CD4-positive, CD25-positive, alpha-beta regulatory T cell (primary cell): ENCODE measurements at regions not wholly inside any gene's neighbourhood (a gene's known extent, or its start where the extent isn't known, plus 50 kb on each side); places are given as distances from the start of the nearest gene placed in this dataset.

Source experiments
- ATAC-seq, 2 donors: fragments of 150-1000 bp; cut with Tn5 transposase; one replicate each; pipeline ENCODE4 v1.10.0; 2021; ENCODE audit warnings: low read depth in 2 of 2, moderate number of reproducible peaks in 2 of 2, moderate library complexity in 1 of 2
- DNase-seq, 3 donors: peaks; one replicate each; pipeline versions ENCODE4 v3.0.0 to v3.0.0-alpha.2; 2012 to 2022; ENCODE audit warnings: mixed read lengths in 1 of 3
- H3K27ac ChIP-seq: one replicate; pipeline ENCODE4 v1.7.0; 2013; ENCODE audit warnings: mild to moderate bottlenecking, low read length; ENCODE audit not compliant: insufficient read depth, poor library complexity, severe bottlenecking
- H3K27me3 ChIP-seq: one replicate; pipeline ENCODE4 v1.7.0; 2013; ENCODE audit warnings: low read length; ENCODE audit not compliant: control insufficient read depth, insufficient read depth
- H3K36me3 ChIP-seq: one replicate; pipeline ENCODE4 v1.7.0; 2013; ENCODE audit warnings: mild to moderate bottlenecking, low read length, moderate library complexity; ENCODE audit not compliant: control insufficient read depth, insufficient read depth
- H3K4me1 ChIP-seq: 2 replicates; pipeline ENCODE4 v1.7.0; 2013; ENCODE audit warnings: mild to moderate bottlenecking, low read length; ENCODE audit not compliant: insufficient read depth, control insufficient read depth, poor library complexity, severe bottlenecking
- H3K4me3 ChIP-seq: one replicate; pipeline ENCODE4 v1.7.0; 2013; ENCODE audit warnings: low read depth, mild to moderate bottlenecking, low read length, moderate library complexity
- H3K9me3 ChIP-seq, 2 experiments: 1 replicate in 1 of 2; 2 replicates in 1 of 2; pipeline ENCODE4 v1.7.0; 2013; ENCODE audit warnings: low read length in 2 of 2, mild to moderate bottlenecking in 1 of 2, moderate library complexity in 1 of 2; ENCODE audit not compliant: control insufficient read depth in 2 of 2
- H3K27ac Mint-ChIP-seq, 3 donors: one replicate each; pipeline ENCODE4 v1.8.0; 2020 to 2022; ENCODE audit warnings: mild to moderate bottlenecking in 3 of 3, mixed read lengths in 3 of 3, moderate library complexity in 2 of 3
- H3K27me3 Mint-ChIP-seq: one replicate; pipeline ENCODE4 v1.8.0; 2022; ENCODE audit warnings: mild to moderate bottlenecking, mixed read lengths
- H3K36me3 Mint-ChIP-seq: one replicate; pipeline ENCODE4 v1.8.0; 2020; ENCODE audit warnings: mixed read lengths
- H3K4me1 Mint-ChIP-seq, 4 donors: one replicate each; pipeline ENCODE4 v1.8.0; 2020 to 2022; ENCODE audit warnings: mixed read lengths in 4 of 4, mild to moderate bottlenecking in 1 of 4
- H3K4me3 Mint-ChIP-seq, 4 donors: one replicate each; pipeline ENCODE4 v1.8.0; 2020 to 2022; ENCODE audit warnings: mild to moderate bottlenecking in 4 of 4, mixed read lengths in 4 of 4, moderate library complexity in 3 of 4
- H3K9me3 Mint-ChIP-seq, 7 donors: one replicate each; pipeline ENCODE4 v1.8.0; 2020 to 2022; ENCODE audit warnings: mixed read lengths in 7 of 7, mild to moderate bottlenecking in 3 of 7, moderate library complexity in 2 of 7

- H3K27me3 ChIP-seq: no peaks in the 10 kb centered on the region
- no peak overlapping the region for H3K27ac ChIP-seq
- H3K36me3 ChIP-seq: no peaks in the 10 kb centered on the region
- no peaks in the 10 kb centered on the region for H3K4me1 ChIP-seq
- ATAC-seq: no peak
- Mint-ChIP-seq H3K27ac (no peak overlapping the region), H3K36me3 (no peaks in the 10 kb centered on the region), H3K9me3 (peaks cover 4 to 14% (median 7%) of the 10 kb centered on the region in 7 donors), H3K4me3 (no peak overlapping the region), H3K4me1 (no peaks in the 10 kb centered on the region), H3K27me3 (no peaks in the 10 kb centered on the region)
- H3K9me3 ChIP-seq: peaks cover 4% of the 10 kb centered on the region in 2 experiments
- DNase-seq: no peak
- H3K4me3 ChIP-seq: no peak overlapping the region
Measured at GRCh38 chrX:574830-575229, 55.8 kb upstream of the SHOX start.

- Mint-ChIP-seq H3K4me3 (no peak overlapping the region), H3K27ac (no peak overlapping the region), H3K36me3 (no peaks in the 10 kb centered on the region), H3K9me3 (peaks cover 4 to 18% (median 11%) of the 10 kb centered on the region in 7 donors), H3K27me3 (no peaks in the 10 kb centered on the region), H3K4me1 (no peaks in the 10 kb centered on the region)
- no peak overlapping the region for H3K4me3 ChIP-seq
- DNase-seq (no peak), ATAC-seq (no peak)
- no peak overlapping the region for H3K27ac ChIP-seq
- no peaks in the 10 kb centered on the region for H3K36me3 ChIP-seq
- no peaks in the 10 kb centered on the region for H3K4me1 ChIP-seq
- peaks cover 4% of the 10 kb centered on the region in 2 experiments for H3K9me3 ChIP-seq
- no peaks in the 10 kb centered on the region for H3K27me3 ChIP-seq
Measured at GRCh38 chrX:576904-577560, 53.6 kb upstream of the SHOX start.

GRCh38 chrX:578531-578930, 52.1 kb upstream of the SHOX start:
- Histone ChIP-seq H3K36me3 (no peaks in the 10 kb centered on the region), H3K4me3 (no peak overlapping the region), H3K9me3 (peaks cover 4% of the 10 kb centered on the region in 2 experiments), H3K4me1 (no peaks in the 10 kb centered on the region), H3K27me3 (no peaks in the 10 kb centered on the region), H3K27ac (no peak overlapping the region)
- H3K9me3 Mint-ChIP-seq: peaks cover 6 to 18% (median 11%) of the 10 kb centered on the region in 7 donors
- no peaks in the 10 kb centered on the region for H3K27me3 Mint-ChIP-seq
- H3K4me1 Mint-ChIP-seq: no peaks in the 10 kb centered on the region
- ATAC-seq (no peak), DNase-seq (no peak)
- H3K36me3 Mint-ChIP-seq: no peaks in the 10 kb centered on the region
- H3K27ac Mint-ChIP-seq: no peak overlapping the region
- H3K4me3 Mint-ChIP-seq: no peak overlapping the region

- Mint-ChIP-seq H3K27ac (no peak overlapping the region), H3K4me1 (no peaks in the 10 kb centered on the region), H3K4me3 (no peak overlapping the region), H3K36me3 (no peaks in the 10 kb centered on the region), H3K9me3 (peaks cover 6 to 15% (median 11%) of the 10 kb centered on the region in 7 donors), H3K27me3 (no peaks in the 10 kb centered on the region)
- DNase-seq (peak in 1 of 3 donors; percentile 6), ATAC-seq (no peak)
- Histone ChIP-seq H3K9me3 (peaks cover 4% of the 10 kb centered on the region in 2 experiments), H3K4me3 (no peak overlapping the region), H3K36me3 (no peaks in the 10 kb centered on the region), H3K27ac (no peak overlapping the region), H3K27me3 (no peaks in the 10 kb centered on the region), H3K4me1 (no peaks in the 10 kb centered on the region)
Measured at GRCh38 chrX:580030-580429, 50.6 kb upstream of the SHOX start.
